Right forelimb (tissue), 1 donor: ENCODE measurements at regions not wholly inside any gene's neighbourhood (a gene's known extent, or its start where the extent isn't known, plus 50 kb on each side); places are given as distances from the start of the nearest gene placed in this dataset.
"Not testable (repeated sequence)": the region's sequence is repeated elsewhere in the genome, so short reads cannot be mapped to it uniquely, and the experiment has no call there.

ENCODE experiments used
- DNase-seq: peaks from one replicate; pipeline ENCODE4 v3.0.0-alpha.2; 2018

DNA sequence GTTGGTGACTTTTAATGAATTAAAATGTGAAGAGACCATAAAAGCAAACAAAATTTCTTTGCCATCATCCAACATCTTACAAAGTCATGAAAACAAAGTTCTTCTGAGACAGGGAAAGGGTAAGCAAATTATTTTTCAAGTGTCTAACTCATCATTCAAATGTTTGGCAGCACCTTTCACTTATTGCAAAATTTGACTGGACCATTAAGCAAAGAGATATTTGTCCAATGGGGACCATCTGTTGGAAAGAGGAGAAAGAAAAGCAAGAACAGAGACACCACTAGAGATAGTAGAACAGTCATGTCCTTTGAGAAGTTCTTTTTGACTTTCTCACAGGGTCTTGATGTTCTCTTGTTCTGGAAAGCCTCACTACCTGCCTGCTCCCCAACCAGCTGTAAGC is 330.1 kb downstream of the PAPSS1 start:
- no peak for DNase-seq

DNA sequence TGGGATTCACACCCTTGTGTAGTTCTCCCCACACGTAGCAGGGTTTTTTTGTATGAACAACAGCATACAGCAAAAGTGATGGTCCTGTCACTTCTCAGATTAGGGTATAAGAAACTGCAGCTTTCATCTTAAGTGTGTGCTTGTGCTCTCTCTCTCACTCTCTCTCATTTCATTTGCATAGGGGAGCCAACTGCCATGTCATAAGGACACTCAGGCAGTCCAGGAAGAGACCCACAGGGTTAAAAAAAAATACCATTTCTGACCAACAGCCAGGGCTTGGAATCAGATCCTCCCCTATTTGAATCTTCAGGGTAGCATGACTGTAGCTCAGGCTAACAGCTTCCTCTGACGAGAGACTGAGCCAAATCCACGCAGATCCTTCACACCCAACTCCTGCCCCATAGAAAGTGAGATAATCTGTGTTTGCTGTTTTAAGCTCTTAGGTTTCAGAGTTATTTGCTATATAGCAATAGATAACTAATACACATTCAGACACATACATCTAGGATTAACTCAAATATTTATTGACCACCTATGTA is 331.2 kb downstream of the PAPSS1 start:
- DNase-seq = no peak

DNA sequence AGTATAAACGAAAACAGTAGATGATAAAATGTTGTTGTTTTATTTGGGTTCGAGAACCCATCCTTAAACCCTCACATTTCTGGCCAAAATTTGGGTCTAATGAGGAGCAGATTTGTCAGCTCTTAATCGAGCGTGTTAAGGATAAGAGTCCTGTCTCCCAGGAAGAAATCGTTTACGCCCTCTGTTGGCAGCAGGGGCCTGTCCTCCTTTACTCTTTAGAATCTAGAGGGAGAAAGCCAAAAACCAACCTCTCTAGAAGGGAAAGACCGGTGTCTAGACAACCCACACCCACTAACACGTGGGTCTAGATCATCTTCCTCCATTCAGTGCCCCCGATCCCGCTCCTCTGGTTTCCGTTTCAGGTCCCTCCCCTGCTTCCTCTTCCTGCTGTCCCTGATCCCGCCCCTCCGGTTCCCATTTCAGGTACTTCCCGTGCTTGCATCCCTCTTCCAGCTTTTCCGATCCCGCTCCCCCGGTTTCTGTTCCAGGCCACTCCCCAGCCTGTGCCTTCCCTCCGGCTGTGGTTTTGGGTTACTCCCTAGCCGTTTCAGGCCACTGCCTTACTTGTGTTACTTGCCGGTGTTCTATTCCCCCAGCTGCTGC is 339.1 kb downstream of the PAPSS1 start:
- no peak for DNase-seq

DNA sequence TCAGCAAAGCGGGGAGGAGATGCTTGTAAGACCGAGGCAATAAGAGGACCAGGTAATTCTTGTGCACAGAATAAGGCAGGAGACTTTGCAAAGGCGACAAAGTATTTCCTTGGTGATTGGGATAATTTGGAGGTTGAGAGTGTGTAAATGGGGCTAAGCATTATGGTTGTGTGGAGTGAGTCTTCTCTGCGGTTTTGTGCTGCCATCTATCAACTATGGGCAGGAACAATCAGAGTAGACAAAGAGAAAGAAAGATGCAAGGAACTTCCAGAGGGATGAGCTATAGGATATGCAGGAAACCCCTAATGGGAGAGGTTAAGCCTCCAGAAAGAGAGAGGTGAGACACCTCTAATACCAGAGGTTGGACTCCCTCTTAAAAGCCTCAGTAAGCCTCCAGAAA is 339.8 kb downstream of the PAPSS1 start:
- no peak for DNase-seq

DNA sequence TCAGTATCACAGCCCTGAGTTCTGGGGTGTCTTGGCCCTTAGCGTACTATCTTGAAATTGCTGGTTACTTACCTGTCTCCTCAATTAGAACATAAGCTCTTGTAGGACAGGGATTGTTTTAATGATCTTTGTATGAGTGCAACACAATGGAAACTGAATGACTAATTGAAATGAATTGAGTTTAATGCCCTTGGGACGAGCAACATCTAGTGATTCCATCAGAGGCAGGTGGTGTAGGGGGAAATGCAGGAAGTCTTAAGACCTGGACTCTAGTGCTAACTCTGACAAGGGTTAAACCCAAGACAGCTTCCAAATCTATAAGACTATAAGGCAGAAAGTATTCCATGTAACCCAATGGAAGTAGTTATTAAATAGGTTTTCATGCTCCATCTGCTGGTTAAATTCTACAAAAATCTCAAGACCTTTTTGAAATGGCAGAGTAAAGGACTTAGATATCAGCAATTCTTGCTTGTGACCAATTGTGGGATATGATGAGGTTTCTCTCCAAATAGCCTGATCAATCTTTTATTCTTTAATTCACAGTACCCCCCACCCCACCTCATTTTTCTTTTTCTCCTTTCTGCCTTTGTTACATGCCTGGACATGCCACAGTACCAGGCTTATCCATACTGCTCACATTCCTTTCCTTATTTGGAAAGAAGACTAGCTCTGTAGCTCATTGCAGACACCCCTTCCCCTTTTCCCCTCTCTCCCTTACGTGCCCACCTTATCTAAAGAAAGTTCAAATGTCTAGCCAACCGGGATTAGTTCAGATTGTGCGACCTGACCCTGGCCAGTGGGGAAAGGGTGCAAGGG is 340.8 kb downstream of the PAPSS1 start:
- no peak for DNase-seq

DNA sequence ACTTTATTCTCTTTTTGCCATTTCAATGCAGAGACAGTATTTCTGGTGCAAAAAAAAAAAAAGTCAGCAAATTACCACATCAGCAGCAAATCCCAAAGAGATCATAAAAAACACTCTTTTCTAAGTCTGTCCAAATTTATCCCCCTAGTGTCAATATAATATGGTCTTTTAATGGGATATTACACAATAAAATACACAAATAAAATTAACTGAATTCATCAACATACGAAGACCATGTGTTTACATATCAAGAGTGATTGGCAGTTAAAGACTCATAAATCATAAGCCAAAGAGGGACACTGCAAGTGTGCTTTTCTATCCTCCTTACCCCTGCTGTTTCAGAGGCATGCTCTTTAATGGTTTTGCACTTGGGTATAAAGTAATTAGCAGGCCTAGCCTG is 340.2 kb upstream of the DKK2 start:
- DNase-seq = no peak

DNA sequence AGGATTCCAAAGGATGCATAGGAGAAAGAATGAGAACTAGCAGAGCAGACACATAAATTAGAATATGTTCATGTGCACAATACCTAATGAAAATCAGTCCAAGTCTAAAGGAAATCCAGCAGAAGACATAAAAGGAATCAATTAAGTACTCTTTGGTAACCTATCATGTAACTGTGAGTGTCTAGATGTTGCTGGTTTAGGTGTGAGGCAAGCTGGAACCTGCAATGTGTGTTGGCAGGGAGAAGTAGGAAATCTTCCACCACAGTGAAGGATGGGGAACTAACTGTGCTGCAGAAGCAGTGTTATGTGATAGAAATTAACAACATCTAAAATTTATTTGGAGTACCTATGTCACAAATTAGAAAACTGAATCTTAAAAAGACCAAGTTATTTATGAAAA is 330.8 kb upstream of the DKK2 start:
- no peak for DNase-seq

DNA sequence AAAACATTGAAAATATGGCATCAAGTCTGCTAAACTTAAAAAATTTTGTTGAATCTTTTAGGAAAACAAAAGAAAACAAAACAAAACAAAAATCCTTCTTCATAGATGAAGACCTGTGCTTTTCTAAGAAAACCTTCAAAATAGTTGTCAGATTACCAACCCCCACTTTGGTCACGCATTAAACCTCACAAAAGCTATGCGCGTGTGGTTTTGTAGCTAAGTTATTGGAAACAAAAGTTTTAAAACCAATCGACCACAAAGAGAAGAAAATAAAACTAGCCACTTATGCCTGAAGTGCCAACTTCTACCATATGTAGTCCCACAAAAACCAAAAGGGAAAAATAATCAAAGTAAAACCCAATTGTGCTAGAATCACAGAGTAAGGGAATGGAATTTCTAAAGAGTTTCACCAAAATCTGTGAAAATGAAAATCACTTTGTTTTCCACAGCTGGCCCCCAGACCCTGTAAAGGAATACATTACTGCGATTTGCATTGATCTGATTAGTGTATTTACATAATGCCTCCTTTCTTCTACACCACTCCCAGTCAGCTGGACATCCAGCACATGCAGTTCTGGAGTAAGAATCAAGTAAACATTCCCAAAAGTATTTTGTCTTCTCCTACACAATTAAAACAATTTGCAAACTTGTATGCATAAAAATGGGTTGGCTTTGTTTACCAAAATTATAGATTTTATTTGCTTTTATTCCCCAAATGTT is 330.1 kb upstream of the DKK2 start:
- DNase-seq = no peak

DNA sequence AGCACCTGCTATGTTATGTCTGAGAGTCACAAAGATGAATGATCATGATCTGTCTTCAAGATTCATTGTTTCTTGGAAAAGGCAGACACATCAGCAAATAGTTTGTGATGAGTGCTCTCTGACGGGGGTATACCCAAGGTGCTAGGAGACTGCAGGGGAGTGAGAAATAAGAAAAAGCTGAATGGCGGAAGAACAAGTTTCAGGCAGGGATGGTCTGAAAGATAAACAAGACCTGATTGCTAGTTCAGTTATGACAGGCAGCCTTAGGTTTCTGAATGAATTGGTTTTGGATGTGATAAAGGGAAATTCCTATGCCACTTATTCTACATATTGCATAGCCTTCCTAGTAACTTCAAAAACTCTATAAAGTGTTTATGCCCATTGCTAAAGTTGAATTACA is 327.0 kb upstream of the DKK2 start:
- no peak for DNase-seq

DNA sequence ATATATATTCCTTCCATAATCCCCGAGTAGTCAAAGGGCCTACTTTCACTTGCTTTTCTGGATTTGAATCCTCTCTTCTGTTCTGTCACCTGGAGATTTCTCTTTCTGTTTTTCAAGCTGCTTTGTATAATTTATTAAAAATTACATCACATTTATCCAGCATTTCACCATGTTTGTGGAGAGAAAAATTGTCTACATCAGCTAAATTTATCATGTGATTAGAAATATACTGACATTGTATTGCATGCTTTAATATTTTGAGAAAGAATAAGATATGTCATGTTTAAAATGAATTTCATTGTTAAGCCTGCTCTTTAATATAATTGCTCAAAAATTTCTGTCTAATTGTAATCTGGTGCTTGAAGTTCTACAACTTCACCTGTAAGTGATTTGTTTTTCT is 323.1 kb upstream of the DKK2 start:
- DNase-seq = no peak

DNA sequence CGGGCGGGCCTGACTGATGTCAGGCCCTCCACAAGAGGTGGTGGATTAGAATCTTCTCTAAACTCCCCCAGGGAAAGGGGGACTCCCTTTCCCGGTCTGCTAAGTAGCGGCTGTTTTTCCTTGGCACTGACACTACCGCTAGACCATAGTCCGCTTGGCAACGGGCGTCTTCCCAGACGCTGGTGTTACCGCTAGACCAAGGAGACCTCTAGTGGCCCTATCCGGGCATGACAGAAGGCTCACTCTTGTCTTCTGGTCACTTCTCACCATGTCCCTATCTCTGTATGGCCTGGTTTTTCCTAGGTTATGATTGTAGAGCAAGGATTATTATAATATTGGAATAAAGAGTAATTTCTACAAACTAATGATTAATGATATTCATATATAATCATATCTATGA is 318.2 kb upstream of the DKK2 start:
- DNase-seq = not testable (repeated sequence)

DNA sequence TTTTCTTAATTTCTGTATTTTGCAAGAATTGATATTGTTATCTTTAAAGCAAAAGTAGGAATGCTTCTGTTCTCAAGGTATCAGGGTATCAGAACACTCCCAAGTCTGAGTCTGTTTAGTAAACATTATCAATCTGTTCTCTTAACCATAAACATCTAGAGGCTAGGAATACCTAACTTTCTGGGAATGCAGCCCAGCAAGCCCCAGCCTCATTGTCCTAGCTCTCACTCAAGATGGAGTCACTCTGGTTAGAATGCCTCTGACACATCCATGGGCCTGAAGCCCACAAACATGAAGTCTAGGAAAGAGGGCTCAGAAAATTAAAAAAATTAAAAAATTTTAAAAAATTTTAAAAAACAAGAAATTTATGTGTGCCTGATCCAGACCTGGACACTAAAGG is 315.1 kb upstream of the DKK2 start:
- no peak for DNase-seq

DNA sequence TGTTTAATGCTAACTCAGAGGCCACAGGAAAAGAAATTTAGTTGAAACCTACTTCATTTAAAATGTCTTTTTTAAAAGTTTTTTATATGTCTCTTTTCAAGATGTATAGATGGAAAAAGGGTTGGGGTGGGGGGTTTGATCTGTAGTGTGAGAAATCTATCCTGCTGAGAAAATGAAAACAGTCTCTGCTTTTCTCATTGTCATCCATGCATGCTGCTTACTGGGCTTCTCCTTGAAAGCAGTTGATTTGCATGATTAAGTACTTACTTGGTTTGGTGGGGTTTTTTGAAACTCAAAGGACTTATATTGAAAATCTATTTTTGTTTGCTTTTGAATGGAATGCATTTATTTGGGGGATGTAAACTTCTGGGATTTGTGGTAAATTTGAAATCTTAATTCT is 313.6 kb upstream of the DKK2 start:
- DNase-seq = no peak

DNA sequence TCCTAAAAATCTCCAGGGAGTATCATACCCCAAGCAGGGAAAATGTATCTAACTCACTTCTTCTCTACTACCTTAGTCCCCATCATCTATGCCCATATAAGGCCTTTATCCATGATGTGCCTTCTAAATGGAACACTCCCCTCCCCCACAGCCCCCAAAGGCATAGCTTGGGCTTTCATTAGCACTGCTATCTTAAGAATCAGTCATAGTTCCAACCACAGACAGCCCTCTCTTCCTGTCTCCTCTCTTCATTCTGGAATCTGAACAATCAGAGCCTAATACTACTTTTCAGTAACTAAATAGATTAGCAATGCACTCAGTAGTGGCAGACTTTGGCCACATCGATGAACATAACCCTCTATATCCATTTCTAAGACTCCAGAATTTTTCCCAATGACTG is 313.2 kb upstream of the DKK2 start:
- no peak for DNase-seq

DNA sequence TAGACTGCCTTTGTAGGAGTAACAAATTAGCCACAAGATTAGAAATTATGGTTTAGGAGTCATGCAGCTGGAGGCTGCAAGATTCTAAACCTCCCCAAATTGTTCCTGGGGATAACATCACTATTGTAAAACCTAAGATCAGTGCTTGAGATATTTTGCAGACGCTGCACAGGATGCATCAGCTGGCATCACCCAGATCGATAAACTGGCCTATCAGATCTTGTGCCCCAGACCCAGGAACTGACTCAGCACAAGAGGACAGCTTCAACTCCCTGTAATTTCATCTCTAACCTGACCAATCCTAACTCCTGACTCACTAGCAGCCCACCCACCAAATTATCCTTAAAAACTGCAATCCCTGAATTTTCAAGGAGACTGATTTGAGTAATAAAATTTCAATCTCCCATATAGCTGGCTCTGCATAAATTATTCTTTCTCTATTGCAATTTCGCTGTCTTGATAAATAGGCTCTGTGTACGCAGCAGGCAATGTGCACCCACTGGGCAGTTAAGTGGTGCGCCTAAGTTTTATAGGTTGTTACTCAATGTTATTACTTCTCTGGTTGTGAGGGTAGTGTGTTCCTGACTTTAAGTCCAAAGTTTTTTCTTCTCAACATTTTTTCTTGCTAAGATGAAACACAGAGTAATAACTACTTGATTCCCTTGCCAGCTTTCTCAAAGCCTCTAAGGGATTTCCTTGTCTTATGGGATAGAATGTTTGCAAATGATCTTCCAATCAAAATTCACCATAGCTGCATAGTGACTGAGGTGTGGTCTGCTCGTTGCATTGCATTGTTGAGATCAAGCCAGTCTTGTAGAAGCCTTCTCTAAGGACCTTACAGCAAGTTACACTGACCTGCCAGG is 312.3 kb upstream of the DKK2 start:
- DNase-seq = no peak

DNA sequence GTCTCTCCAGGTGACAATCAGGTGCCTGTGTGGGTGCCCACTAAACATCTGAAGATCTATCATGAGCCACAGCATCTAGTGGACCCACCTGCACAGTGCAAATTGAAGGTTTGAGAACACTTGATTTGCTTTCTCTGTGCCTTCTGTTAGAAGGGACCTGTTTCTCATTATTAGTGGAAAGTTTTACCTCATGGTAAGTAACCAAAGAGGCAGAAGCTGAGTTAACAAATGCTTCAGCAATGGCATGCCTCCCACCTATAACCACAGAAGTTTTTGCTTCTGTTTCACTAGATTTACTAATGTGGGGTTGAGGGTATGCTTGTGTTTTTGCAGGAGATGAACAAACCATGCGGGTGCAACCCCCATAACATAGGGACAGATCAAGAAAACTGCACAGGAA is 297.4 kb upstream of the DKK2 start:
- no peak for DNase-seq

DNA sequence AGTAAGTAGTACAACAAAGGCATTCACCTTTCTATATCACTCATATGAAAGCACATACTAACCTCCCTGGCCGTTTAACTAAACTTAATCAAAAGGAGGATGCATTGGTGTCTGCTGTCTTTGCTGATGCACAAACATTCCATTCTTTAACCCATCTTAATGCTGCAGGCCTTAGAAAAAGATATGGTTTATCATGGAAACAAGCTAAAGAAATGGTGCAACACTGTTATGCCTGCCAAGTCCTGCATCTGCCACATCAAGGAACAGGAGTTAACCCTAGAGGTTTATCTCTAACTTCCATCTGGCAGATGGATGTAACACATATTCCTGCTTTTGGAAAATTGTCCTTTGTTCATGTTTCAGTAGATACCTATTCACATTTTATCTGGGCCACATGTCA is 296.5 kb upstream of the DKK2 start:
- not testable (repeated sequence) for DNase-seq

DNA sequence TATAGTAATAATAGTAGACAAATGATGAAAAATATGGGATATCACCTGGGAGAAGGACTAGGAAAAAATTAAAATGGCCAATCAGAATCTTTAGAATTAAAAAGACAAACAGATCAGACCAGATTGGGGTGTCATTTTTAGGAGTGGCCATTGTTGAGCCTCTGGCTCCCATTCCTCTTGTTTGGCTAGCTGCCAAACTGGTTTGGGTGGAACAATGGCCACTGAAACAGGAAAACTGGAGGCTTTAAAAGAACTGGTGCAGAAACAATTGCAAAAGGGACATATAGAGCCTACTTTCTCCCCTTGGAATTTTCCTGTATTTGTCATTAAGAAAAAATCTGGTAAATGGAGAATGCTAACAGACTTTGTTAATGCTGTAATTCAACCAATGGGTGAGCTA is 294.8 kb upstream of the DKK2 start:
- no peak for DNase-seq

DNA sequence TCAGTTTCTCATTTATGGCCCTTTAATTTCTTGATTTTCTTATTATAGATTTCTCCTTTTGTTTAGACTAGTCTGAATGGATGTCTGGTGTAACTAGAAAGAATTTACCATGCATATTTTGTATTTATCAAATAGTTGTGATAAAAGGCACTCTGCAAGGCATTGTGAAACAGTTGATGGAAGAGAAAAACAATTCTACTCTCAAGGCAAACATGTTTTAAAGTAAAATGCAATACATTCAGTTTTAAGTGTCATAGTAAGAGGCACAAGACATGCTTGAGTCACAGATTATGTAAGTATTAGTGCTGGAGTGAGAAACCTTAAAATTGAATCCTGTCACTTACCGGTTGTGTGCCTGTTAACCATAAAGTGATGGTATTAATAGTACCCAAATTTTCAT is 283.3 kb upstream of the DKK2 start:
- no peak for DNase-seq

DNA sequence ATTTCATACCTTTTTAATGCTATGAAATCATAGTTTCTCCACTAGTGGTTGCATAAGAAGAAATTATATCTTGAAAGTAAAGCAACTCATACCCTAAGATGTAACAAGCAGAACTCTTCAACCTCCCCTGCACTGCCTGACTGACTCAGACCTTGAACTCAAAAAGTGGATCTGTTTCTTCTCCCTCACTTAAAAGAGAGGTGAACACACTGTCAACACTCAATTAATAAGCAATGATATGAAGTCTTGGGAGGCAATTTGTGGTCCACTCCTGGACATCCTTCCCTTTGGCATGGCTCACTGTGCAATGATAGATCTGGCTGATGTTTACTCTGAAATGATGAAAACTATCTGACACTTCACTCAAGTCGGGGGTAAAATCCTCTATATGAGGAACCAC is 282.0 kb upstream of the DKK2 start:
- no peak for DNase-seq

DNA sequence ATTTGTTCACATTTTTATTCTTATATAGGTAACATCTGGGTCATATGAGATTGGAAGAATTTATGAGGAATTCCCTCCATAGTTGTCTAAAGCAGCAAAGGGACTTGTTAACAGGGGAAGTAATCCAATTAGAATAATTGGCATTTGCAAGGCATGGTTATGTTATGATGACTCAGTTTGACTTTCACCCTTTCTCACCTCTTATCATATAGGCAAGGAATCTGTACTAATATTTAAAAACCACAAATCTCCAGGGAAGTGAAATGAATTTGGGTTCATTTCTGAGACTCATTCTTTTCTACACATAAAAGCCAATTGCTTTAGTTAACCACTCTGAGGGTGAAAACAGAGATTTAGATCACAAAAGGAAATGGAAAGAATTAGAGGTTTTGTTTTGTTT is 281.5 kb upstream of the DKK2 start:
- DNase-seq = no peak

DNA sequence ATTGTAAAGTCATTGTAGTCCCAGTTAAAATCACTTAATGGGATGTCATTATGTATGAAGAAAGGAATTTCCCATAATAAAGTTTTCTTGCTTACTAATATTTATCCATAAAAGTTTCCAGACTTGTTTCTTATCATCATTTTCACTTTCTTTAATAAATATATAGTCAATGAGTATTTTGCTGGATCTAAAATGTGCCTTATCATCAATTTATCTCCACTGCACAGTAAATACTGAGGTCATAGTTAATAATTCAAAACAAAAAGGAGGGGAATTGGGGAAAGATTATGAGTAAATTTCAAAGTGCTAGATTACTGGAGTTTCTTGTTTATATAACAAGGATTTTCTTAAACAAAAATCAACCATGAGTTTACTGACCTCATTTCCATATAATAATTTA is 279.5 kb upstream of the DKK2 start:
- DNase-seq = no peak

DNA sequence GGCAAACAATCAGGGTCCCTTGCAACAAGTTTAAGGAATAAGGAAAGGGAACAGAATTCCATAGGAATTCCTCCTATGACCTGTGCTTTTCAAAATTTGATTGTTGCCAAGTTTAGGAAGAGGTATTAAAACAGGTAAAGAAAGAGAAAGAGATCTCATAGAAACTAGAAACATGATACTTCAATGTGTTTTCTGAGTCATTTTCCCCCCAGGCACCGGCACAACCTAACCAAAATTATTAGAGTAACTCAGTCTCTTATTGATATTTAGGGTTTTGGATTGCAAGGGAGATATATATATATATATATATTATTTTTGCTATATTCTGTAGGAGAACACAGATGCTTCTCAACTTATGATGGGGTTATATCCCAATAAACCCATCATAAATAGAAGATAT is 278.0 kb upstream of the DKK2 start:
- no peak for DNase-seq
